ENCODE measurements at regions not wholly inside any gene's neighbourhood (a gene's known extent, or its start where the extent isn't known, plus 50 kb on each side); places are given as distances from the start of the nearest gene placed in this dataset.
A peak's percentile ranks its signal among the peaks of the same experiment; 100 is the strongest.
"Not testable (repeated sequence)": the region's sequence is repeated elsewhere in the genome, so short reads cannot be mapped to it uniquely, and the experiment has no call there.

DNA sequence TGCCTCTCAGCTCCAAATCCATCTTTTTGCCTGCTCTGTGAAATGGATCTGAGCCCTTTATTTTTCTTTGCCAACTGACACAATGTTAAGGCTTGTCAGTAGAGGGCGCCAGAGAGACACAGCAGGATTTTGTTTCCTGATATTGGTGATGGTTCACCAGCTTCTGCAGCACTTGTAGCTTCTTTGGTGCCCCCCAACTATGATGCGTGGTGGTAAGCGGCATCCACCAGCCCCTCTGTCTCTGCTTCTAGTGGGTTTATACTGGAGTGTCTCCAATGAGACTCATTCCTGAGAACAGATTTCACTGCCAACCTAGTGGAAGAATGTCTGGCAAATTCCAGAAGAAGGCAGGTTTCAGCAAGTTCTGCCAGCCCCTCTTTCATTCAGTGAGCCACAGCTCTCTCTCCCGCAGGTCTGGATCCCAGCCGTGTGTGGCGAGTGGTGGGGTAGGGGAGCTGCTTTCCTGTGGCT, 471.9 kb upstream of the FRG2C start:
- intact Hi-C loops (cut with DNase I): no loop called here
- Histone ChIP-seq H3K27me3 (ENCODE audit: control insufficient read depth, insufficient read depth) (no peaks in the 10 kb centered on the region), H3K27ac (ENCODE audit: low read length) (no peak overlapping the region), H3K4me1 (ENCODE audit: control insufficient read depth, insufficient read depth, low read length) (no peaks in the 10 kb centered on the region), H3K4me3 (ENCODE audit: low read length) (no peak overlapping the region), H3K9me3 (ENCODE audit: control insufficient read depth, low read length) (no peaks in the 10 kb centered on the region)
- ATAC-seq (no peak), DNase-seq (peak in 1 of 3 donors; percentile 11)
- 69% methylated on average over 6 of the region's 6 CpGs for WGBS

- no peaks in the 10 kb centered on the region for H3K9me3 ChIP-seq (ENCODE audit: control insufficient read depth, low read length)
- intact Hi-C loops (cut with DNase I): no loop called here
- 41% methylated on average over 4 of the region's 4 CpGs for WGBS
- no peak overlapping the region for H3K4me3 ChIP-seq (ENCODE audit: low read length)
- no peaks in the 10 kb centered on the region for H3K4me1 ChIP-seq (ENCODE audit: control insufficient read depth, insufficient read depth, low read length)
- no peak for DNase-seq
- no peaks in the 10 kb centered on the region for H3K27me3 ChIP-seq (ENCODE audit: control insufficient read depth, insufficient read depth)
- no peak for ATAC-seq
- H3K27ac ChIP-seq (ENCODE audit: low read length): no peak overlapping the region
Measured at GRCh38 chr3:75193797-75194196, 470.3 kb upstream of the FRG2C start.

GRCh38 chr3:75214332-75214731, 449.8 kb upstream of the FRG2C start:
- not testable (repeated sequence) for H3K27me3 ChIP-seq (ENCODE audit: control insufficient read depth, insufficient read depth)
- 92% methylated on average over 22 of the region's 22 CpGs for WGBS

DNA sequence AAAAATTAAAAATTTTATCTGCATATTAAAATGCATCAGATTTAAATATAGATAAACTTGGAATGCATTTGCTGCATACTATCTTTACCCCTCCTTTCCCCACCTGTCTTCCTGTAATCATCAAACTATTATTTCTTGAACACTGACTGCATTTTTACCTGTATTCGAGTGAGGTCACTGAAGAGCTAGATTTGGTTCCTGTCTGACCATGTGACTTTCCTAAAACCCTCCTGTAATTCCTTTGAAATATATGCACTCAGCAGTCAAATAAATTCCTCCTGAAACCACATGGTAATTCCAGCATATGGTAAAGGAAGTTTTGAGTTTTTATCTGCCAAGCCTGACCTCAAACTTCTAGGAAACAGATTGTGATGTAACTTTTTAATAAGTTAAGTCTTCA, 445.6 kb upstream of the FRG2C start:
- H3K4me1 ChIP-seq (ENCODE audit: control insufficient read depth, insufficient read depth, low read length): no peaks in the 10 kb centered on the region
- DNase-seq: no peak
- no peaks in the 10 kb centered on the region for H3K9me3 ChIP-seq (ENCODE audit: control insufficient read depth, low read length)
- H3K4me3 ChIP-seq (ENCODE audit: low read length): no peak overlapping the region
- no peak for ATAC-seq
- no peaks in the 10 kb centered on the region for H3K27me3 ChIP-seq (ENCODE audit: control insufficient read depth, insufficient read depth)
- intact Hi-C loops (cut with DNase I): no loop called here
- H3K27ac ChIP-seq (ENCODE audit: low read length): no peak overlapping the region
- 51% methylated on average over 1 of the region's 1 CpG for WGBS

More at GRCh38 chr3:75214332-75214731, 449.8 kb upstream of the FRG2C start:
- H3K27ac ChIP-seq (ENCODE audit: low read length); H3K9me3 ChIP-seq (ENCODE audit: control insufficient read depth, low read length); H3K4me1 ChIP-seq (ENCODE audit: control insufficient read depth, insufficient read depth, low read length); ATAC-seq; DNase-seq; H3K4me3 ChIP-seq (ENCODE audit: low read length); intact Hi-C loops (cut with DNase I): not testable (repeated sequence)

- no peaks in the 10 kb centered on the region for H3K27me3 ChIP-seq (ENCODE audit: control insufficient read depth, insufficient read depth)
- H3K9me3 ChIP-seq (ENCODE audit: control insufficient read depth, low read length): no peaks in the 10 kb centered on the region
- no peak overlapping the region for H3K27ac ChIP-seq (ENCODE audit: low read length)
- WGBS: 62% methylated on average over 4 of the region's 4 CpGs
- H3K4me3 ChIP-seq (ENCODE audit: low read length): no peak overlapping the region
- ATAC-seq (no peak), DNase-seq (no peak)
- H3K4me1 ChIP-seq (ENCODE audit: control insufficient read depth, insufficient read depth, low read length): no peaks in the 10 kb centered on the region
- intact Hi-C loops (cut with DNase I): no loop called here
Measured at GRCh38 chr3:75220932-75221331, 443.2 kb upstream of the FRG2C start.

DNA sequence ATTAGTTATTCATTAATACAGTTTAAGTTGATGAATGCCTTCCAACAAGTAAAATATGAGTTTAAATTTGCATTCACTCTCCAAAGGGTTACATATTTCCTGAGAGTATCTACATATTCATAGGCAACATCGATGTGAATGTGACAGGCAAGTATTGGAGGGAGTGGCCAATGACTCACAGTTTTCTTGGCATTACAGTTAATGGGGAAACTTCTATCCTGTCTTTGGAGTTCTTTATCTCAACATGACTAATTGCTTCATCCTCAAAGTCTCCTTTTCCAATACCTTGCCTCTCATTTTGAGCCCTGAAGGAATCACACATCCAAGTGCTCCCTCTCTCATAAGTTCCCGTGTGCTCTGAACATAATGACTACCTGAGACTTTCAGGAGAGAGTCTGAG, 439.7 kb upstream of the FRG2C start:
- DNase-seq (no peak), ATAC-seq (no peak)
- Histone ChIP-seq H3K27ac (ENCODE audit: low read length) (no peak overlapping the region), H3K27me3 (ENCODE audit: control insufficient read depth, insufficient read depth) (no peaks in the 10 kb centered on the region), H3K9me3 (ENCODE audit: control insufficient read depth, low read length) (no peaks in the 10 kb centered on the region), H3K4me1 (ENCODE audit: control insufficient read depth, insufficient read depth, low read length) (no peaks in the 10 kb centered on the region), H3K4me3 (ENCODE audit: low read length) (no peak overlapping the region)
- WGBS: 48% methylated on average over 2 of the region's 2 CpGs
- intact Hi-C loops (cut with DNase I): no loop called here

DNA sequence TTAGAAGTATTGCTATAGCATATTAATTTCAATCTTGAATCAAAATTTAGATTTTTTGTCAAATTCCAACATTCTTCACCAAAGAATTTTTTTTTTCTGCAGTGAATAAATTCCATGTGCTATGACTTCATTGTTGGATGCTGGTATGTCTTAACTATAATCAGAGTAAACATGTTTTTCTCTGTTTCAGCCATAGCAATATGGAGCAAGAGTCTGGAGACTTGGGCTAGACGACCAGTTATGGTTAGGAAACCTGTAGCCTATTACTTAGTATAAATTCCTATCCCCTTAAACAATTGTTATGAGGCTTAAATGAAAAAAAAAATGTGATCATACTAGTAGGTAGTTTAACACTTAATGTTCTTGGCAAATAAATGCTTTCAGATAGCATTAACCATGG, 431.9 kb upstream of the FRG2C start:
- Histone ChIP-seq H3K27ac (ENCODE audit: low read length) (no peak overlapping the region), H3K9me3 (ENCODE audit: control insufficient read depth, low read length) (no peaks in the 10 kb centered on the region), H3K4me3 (ENCODE audit: low read length) (no peak overlapping the region), H3K4me1 (ENCODE audit: control insufficient read depth, insufficient read depth, low read length) (no peaks in the 10 kb centered on the region), H3K27me3 (ENCODE audit: control insufficient read depth, insufficient read depth) (no peaks in the 10 kb centered on the region)
- intact Hi-C loops (cut with DNase I): no loop called here
- ATAC-seq (no peak), DNase-seq (no peak)
- 45% methylated on average over 1 of the region's 1 CpG for WGBS

DNA sequence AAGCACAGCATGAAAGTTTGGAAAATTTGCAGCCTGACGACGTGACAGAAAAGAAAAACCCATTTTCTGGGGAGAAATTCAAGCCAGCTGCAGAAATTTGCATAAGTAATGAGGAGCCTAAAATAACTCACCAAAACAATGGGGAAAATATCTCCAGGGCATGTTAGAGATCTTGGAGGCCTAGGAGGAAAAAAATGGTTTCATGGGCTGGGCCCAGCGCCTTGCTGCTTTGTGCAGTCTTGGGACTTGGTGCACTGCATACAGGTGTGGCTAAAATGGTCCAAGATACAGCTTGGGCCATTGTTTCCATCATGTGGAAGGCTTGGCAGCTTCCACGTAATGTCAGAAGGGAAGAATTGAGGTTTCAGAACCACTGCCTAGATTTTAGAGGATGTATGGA, 428.5 kb upstream of the FRG2C start:
- DNase-seq (no peak), ATAC-seq (no peak)
- H3K9me3 ChIP-seq (ENCODE audit: control insufficient read depth, low read length): no peaks in the 10 kb centered on the region
- H3K27ac ChIP-seq (ENCODE audit: low read length): no peak overlapping the region
- no peaks in the 10 kb centered on the region for H3K4me1 ChIP-seq (ENCODE audit: control insufficient read depth, insufficient read depth, low read length)
- WGBS: 82% methylated on average over 4 of the region's 4 CpGs
- intact Hi-C loops (cut with DNase I): no loop called here
- no peaks in the 10 kb centered on the region for H3K27me3 ChIP-seq (ENCODE audit: control insufficient read depth, insufficient read depth)
- H3K4me3 ChIP-seq (ENCODE audit: low read length): no peak overlapping the region

DNA sequence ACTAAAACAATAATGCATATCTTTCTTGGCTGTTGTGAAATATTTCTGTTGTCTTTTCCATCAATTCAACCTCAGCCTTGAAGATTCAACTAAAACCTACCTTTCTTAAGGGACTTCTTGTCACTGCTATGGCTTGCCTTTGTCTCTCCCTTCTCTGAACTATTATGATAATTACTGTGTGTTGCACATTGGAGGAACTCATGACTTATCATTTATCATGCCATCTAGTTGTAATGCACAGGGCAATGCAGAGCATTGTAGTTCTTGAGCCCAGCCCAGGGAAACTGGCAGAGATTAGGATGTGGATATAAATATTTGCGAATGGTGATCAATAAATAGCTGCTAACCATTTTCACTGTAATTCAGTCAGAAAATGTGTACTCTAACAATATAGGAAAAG, 427.1 kb upstream of the FRG2C start:
- no peak for DNase-seq
- Histone ChIP-seq H3K4me1 (ENCODE audit: control insufficient read depth, insufficient read depth, low read length) (no peaks in the 10 kb centered on the region), H3K27ac (ENCODE audit: low read length) (no peak overlapping the region), H3K27me3 (ENCODE audit: control insufficient read depth, insufficient read depth) (no peaks in the 10 kb centered on the region), H3K9me3 (ENCODE audit: control insufficient read depth, low read length) (no peaks in the 10 kb centered on the region), H3K4me3 (ENCODE audit: low read length) (no peak overlapping the region)
- 84% methylated on average over 1 of the region's 1 CpG for WGBS
- intact Hi-C loops (cut with DNase I): no loop called here
- ATAC-seq: no peak

DNA sequence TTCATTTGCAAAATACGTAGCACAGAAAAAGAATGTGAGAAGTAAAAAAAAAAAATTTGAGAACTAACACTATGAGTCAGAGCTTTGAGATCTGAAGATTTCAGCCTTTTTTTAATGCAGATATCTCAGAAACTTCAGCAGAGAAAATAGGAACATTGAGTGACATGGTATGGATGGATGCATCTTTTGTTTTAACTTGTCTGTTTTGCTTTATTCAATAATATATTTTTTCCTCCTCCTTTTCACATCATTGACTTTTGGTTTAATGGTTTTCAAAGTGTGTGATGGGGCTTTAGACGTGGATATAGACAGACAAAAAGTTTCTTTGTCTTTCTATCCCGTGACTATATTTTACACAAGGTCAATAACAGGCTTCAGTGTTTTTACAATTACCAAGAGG, 426.7 kb upstream of the FRG2C start:
- intact Hi-C loops (cut with DNase I): no loop called here
- H3K27me3 ChIP-seq (ENCODE audit: control insufficient read depth, insufficient read depth): no peaks in the 10 kb centered on the region
- no peak for ATAC-seq
- no peaks in the 10 kb centered on the region for H3K4me1 ChIP-seq (ENCODE audit: control insufficient read depth, insufficient read depth, low read length)
- no peak for DNase-seq
- H3K27ac ChIP-seq (ENCODE audit: low read length): no peak overlapping the region
- no peaks in the 10 kb centered on the region for H3K9me3 ChIP-seq (ENCODE audit: control insufficient read depth, low read length)
- H3K4me3 ChIP-seq (ENCODE audit: low read length): no peak overlapping the region
- WGBS: 60% methylated on average over 3 of the region's 3 CpGs

DNA sequence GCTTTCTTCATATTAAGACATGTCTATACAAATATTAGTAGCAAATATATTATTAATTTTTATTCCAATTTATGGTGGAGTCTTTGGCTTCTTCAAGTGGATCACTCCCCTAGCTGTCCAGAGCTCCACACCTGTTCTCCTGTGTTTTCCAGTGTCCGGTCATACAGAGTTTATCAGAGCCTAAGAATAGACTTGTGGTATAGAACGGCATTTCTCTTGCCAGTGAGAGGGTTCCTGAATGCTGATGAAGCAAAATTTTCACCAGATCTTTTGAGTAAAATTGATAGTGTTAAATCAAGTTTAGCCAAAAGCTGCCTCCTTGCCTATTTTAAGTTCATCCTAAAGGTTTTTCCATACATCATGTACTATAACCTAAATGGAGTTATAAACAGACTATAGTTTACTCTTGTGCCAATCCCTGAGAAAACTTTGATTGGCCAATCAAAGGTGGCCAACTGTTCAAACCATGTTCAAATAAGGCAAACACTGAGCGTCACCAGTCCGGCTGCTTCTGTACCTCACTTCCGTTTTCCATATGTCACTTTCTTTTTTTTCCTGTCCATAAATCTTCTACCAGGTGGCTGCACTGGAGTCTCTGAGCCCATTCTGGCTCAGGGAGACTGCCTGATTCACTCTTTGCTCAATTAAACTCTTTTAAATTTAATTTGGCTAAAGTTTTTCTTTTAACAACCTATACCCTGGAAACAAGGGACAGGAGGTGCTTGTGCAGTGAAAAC, 422.7 kb upstream of the FRG2C start:
- ATAC-seq; H3K9me3 ChIP-seq (ENCODE audit: control insufficient read depth, low read length); H3K4me3 ChIP-seq (ENCODE audit: low read length); H3K4me1 ChIP-seq (ENCODE audit: control insufficient read depth, insufficient read depth, low read length); DNase-seq; H3K27me3 ChIP-seq (ENCODE audit: control insufficient read depth, insufficient read depth); H3K27ac ChIP-seq (ENCODE audit: low read length); intact Hi-C loops (cut with DNase I): not testable (repeated sequence)
- 44% methylated on average over 5 of the region's 5 CpGs for WGBS
